ENCODE measurements at regions not wholly inside any gene's neighbourhood (a gene's known extent, or its start where the extent isn't known, plus 50 kb on each side); places are given as distances from the start of the nearest gene placed in this dataset.

- no peak for TF ChIP-seq CTCF (IDR thresholded peaks at IDR 0.05; ENCODE audit: control extremely low read depth, extremely low read depth, low read depth, missing control alignments)
- POLR2A ChIA-PET: no interaction called here
- DNase-seq (ENCODE audit: extremely low spot score): no peak
- CTCF ChIA-PET: interaction anchor here (1.3 kb wide), 1 partner anchor 31 kb away, joined by 3 read pairs; no protein-coding TSS in a partner anchor
These were observed 231.4 kb downstream of the BLID start for GRCh38 chr11:121884626-121885025.

DNA sequence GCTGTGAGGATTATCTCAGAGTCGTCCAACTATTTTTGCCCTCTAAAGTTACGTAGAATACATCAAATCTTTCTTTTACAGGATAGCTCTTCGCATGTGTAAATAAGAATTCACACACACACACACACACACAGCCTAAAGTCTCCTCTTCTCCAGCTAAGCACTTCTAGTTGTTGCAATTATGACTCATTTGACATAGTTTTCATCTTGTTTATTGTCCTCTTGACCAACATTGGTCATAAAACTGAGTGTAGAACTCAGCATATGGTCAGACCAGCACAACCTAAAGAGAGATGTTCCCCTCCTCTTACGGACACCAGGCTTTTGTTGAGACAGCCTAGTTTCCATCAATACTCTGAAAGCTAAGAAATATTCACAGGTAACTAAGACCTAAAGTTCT, 234.2 kb downstream of the BLID start:
- POLR2A ChIA-PET: no interaction called here
- DNase-seq (ENCODE audit: extremely low spot score): no peak
- CTCF ChIA-PET: no interaction called here
- no peak for TF ChIP-seq CTCF (IDR thresholded peaks at IDR 0.05; ENCODE audit: control extremely low read depth, extremely low read depth, low read depth, missing control alignments)

GRCh38 chr11:121877152-121877551, 238.9 kb downstream of the BLID start:
- no peak for TF ChIP-seq CTCF (IDR thresholded peaks at IDR 0.05; ENCODE audit: control extremely low read depth, extremely low read depth, low read depth, missing control alignments)
- DNase-seq (ENCODE audit: extremely low spot score): no peak
- ChIA-PET CTCF (interaction anchor here (0.9 kb wide), 1 partner anchor 9 kb away, joined by 3 read pairs; no protein-coding TSS in a partner anchor), POLR2A (no interaction called here)

DNA sequence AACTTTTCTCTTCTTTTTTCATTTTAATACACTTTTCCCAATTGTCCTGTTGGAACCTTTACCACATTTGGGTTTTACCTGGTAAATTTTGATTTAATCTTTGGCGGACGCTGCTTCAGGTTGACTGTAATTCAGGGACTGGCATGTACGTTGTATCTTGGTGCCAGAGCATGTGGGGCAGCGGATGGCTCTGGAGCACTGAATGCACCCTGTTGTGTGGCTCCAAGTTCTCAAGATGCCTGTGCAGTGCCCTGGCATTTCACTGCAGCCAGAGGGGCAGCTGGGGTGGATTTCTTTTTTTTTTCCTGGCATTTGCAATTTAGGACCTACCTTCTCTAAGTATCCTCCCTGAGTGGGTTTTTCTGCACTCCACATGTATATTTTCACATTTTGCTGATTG, 242.2 kb downstream of the BLID start:
- ChIA-PET CTCF (no interaction called here), POLR2A (no interaction called here)
- no peak for DNase-seq (ENCODE audit: extremely low spot score)
- TF ChIP-seq CTCF (IDR thresholded peaks at IDR 0.05; ENCODE audit: control extremely low read depth, extremely low read depth, low read depth, missing control alignments): no peak

GRCh38 chr11:121872356-121872755, 243.7 kb downstream of the BLID start:
- ChIA-PET POLR2A (no interaction called here), CTCF (no interaction called here)
- DNase-seq (ENCODE audit: extremely low spot score): no peak
- no peak for TF ChIP-seq CTCF (IDR thresholded peaks at IDR 0.05; ENCODE audit: control extremely low read depth, extremely low read depth, low read depth, missing control alignments)

DNA sequence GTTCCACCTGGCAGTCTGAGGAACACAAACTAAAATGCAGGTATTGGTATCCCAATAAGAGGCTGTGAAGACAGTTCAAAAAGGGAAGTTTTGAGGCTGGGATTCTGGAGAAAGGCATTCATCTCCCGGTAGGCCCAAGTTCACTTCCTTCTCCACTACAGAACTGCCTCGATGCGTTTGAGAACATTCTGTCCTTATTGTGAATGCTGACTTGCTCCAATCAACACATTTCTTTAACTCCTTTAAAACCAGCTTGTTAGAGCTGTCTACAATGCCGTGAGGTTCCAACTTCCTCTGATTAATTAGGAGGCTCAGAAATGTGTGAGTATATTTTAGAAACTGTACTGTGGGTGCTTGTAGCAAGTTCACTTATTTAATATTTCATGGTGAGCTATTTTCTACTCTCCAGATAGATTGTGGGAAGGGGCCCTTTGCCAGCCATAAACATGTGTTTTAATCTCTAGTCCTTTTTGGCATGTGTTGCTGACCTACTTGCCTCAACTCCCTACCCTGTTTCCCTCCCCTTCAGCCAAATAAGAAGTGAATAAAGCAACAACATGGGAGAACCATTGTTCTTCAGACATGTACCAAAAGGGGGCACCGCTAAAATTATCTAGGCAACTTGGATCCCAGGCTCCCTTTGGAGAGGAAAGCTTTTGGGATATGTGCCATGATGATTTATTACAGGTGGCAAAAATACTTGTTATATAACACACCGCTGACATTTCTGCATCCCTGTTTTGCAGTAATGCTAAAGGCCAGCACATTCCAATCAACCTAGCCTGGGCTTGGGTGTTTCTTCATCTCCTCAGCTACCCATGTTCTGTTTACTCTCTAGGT, 245.6 kb downstream of the BLID start:
- TF ChIP-seq CTCF (IDR thresholded peaks at IDR 0.05; ENCODE audit: control extremely low read depth, extremely low read depth, low read depth, missing control alignments): no peak
- POLR2A ChIA-PET: no interaction called here
- DNase-seq (ENCODE audit: extremely low spot score): no peak
- CTCF ChIA-PET: no interaction called here
